Inflammatory macrophage treated with lipopolysaccharide for 1 hour (primary cell): ENCODE measurements at regions not wholly inside any gene's neighbourhood (a gene's known extent, or its start where the extent isn't known, plus 50 kb on each side); places are given as distances from the start of the nearest gene placed in this dataset.
"Not testable (repeated sequence)": the region's sequence is repeated elsewhere in the genome, so short reads cannot be mapped to it uniquely, and the experiment has no call there.

Experiments used
- DNase-seq, 2 donors: peaks; one replicate each; pipeline ENCODE4 v3.0.0-alpha.2; 2020 to 2022

DNA sequence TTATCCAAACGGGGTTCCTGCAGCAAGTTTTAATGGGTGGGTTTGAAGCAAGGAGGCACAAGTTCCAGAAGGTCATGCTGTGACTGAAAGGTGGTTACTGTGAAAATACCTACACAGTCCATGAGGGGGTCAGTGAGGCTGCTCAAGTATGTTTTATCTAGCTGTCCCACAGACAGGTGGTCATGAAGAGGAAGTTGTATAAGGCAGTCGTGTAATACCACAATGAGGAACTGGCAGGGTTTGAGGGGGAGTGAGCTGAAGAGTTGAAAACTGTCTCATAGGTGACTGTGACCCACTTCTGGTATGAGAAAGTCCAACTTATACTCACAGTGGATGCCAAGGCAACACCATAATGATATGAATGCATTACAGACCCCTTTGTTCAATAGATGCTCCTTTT is 856.8 kb downstream of the OTOL1 start:
- no peak for DNase-seq

DNA sequence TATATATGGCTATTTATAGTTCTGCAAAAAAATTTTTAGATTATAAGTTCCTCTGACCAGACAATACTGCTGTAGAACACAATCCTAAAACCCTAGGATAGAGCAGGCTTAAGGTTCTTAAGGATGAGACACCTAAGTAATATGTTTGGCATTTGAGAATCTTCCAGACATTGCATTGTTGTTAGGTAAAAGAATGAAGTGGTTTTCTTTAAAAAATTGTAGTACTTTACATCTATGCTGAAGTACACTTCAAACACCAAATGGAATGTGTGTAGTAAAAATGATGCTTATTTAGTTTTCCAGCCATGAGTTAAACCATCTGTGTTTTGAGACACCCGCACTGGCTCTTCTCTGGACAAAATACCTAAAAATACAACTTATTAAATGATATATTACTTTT is 857.7 kb downstream of the OTOL1 start:
- no peak for DNase-seq

DNA sequence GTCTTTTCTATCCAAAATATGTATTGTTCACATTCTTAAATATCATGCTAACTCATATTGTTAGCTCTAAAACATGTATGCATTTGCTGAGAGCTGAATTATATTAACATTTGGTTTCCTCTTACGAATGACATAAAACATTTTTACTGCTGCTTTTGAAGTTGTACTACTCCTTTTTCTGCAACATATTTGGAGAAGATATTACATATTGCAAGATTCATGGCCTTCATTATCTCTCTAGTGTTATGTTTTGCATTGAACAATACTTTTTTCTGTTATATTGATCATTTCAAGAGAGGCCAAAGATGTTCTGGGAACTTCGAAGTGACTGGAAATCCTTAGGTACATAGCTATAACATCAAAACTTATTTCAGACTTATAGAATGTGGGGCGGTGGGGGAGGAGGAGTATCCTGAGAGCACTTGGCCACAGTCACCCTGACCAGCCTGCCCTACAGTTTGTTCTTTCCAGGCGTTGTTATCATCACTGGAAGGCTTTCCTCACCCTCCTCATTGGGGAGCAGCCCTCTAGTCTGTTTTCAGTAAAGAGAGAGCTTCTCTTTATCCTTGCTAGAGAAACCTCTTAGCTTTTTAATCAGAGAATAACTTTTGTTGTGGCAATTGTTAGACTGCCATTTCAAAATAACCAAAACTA is 868.6 kb downstream of the OTOL1 start:
- no peak for DNase-seq

DNA sequence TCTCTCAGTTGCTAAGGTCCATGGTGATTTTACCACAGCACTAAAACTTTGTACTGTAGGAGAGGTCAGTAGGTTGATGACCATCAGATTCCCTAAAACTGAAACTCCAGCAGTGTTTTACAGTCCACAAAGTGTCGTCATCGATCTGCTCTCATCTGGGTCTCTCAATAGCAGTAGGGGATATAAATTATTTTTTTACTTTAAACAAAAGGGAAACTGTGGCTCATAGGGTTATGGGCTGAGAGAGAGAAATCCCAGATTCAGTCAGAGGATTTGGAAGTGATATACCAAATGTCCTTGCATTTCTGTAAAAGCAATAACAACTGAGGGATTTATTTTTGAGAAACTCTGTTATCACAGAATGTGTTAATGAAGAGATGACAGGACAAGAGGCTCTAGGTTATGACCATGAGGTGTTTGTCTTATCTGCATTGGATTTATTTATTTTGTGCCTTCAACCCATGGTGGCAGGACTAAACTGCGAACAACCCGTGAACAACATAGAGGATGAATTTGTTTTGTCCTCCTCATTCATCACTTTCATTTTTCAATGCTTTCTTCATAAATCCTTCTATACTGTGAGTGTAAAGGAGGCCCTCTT is 869.7 kb downstream of the OTOL1 start:
- no peak for DNase-seq

DNA sequence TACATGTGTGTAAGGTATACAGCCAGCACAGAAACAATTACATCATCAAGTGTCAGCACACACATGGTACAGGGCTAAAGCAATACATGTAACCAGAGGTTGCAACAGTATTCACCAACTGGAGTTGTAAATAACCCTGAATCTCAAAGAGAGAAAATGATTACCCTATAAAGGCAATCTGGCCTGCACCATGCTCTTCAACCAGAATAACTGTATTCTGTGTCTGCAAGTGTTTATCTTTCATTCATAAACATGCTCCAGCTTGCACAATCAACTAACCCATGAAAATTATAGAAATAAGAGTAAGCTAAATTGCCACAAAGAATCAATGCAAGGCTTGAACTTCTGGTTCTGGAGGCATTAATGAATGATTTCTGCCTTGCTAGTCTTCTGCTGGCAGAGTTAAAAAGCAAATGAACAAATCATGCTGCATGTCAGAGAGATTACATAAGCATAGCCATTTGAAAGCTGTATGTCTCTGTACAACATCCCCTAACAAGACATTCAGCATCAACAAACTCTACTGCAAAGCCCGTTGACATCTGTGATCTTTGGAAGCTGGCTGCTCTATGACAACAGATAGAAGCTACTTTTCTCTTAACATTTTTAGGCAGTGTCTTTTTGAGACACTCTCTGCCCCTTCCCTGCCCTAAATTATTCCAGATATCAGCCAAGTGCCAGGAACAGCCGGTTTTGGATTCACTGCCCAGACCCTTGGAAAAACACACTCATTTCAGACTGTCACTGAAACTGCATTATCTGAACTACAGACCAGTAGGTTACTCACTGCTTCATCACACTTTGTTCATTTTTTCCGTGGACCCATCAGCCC is 871.0 kb downstream of the OTOL1 start:
- no peak for DNase-seq

DNA sequence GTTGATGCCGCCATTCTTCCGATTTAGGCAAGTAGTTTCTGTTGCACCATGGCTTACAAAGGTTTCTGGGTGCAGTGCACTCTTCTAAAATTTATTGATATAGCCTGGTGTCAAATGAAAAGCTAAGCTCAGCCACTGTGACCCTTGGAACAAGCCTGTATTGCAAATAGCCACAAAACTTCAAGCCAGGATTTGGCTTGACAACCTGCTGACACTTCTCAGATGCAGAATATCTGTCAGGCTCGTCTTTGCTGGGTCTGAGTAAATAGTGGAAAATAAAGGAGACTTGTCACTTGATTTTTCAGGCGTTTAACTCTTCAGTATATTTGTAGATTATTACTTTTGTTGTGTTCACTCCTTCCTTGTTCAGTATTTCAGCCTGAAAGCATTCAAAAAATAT is 871.8 kb downstream of the OTOL1 start:
- DNase-seq = no peak

DNA sequence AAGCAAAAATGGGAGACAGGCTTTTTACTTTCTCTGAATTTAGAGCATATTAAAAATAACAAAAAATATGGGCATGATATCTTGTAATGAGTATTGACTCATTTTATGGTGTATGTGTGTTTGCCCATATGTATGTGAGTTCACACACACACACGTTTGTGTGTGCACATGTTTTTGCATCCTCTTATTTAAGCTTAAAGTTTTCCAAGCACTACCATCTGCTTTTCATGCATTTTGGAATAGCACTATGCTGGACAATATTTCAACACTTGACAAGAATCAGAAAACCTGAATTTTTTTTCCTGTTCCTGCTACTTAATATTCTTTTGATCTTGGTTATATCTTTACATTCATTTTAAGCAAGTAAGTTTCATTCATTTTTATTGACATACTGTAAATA is 872.7 kb downstream of the OTOL1 start:
- DNase-seq = no peak

DNA sequence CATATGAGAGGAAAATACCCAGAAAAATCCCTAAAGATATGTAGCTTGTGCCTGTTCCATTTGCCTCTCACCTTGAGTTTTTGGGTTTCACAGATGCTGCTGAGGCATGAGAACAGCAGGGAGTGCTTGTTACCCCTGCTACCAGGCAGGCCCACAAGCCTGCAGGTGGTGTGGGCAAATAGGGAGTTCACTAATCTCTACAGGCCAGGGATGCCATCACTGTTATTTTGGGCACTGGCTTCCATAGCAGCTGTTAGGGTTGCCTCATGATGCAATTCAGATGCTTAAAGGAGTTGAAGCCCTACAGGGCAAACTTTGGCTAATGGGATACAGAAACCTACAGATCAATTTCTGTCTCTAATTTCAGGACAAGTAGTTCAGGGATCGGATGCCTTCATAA is 873.5 kb downstream of the OTOL1 start:
- no peak for DNase-seq

DNA sequence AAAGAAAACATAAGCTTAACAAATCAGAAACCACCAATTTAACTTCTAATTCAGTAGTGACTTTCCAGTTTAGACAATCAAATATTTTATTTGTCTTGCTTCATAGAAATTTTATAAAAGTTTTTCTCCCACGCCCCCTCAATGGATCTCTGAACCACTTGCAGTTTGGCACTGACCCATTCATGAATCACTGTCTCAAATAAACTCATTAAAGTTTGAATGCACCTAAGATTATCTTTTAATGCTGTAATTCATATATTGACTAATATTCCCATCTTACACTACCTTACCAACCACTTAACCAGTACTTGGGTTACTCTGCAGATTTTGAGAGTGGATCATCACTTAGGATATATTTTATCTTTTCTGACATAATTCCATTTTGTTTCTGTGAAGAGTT is 880.2 kb downstream of the OTOL1 start:
- no peak for DNase-seq

DNA sequence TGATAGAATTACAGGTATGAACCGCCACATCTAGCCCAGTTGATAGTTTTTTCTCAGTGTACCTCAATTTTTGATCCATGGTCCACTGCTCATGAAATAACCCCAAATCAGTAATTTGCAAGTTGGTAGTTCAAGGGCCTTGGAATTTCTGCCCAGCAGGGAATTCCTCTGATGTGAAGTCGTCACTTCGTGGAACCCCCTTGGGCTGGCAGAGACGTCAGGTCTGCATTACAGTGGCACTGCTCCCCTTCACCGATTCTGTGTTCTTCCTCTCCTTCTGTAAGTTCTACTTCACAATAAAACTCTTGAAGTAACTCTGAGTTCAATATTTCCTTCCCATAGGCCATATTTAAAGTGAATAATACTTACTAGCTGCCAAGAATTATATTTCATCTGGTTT is 881.0 kb downstream of the OTOL1 start:
- DNase-seq = no peak

DNA sequence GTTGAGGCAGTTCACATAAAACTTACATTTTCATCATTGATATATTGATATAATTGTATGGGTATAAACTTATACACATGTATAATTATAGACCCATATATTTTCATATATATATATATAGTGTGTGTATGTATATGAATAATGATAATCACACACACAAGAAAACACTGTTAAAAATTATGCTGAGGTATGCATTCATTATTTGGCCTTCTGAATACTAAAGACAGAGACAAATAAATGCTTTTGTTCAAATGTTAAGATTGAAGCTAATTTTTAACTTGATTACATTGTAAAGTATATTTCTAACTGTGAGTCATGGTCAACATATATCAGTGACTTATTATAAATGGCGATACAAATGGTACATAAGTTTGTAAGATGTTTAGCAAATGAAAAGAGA is 888.8 kb downstream of the OTOL1 start:
- no peak for DNase-seq

DNA sequence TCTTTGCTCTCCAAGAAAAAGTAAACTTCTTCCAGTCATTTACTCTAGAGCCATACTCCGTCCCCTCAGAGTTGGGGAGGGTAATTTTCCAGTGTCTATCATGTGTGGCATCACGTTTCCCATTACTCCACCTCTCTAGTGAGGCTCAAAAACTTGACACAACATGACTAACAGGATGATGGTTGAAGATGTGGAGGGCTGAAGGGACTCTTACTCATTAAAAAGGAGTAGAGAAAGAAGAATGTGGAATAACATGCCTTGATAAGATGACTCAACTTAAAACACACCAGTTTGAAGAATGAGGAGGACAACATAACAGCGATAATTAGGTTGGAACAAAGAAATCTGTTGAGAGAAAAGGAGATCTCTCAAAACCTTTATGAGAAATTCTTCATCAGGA is 894.3 kb downstream of the OTOL1 start:
- no peak for DNase-seq

DNA sequence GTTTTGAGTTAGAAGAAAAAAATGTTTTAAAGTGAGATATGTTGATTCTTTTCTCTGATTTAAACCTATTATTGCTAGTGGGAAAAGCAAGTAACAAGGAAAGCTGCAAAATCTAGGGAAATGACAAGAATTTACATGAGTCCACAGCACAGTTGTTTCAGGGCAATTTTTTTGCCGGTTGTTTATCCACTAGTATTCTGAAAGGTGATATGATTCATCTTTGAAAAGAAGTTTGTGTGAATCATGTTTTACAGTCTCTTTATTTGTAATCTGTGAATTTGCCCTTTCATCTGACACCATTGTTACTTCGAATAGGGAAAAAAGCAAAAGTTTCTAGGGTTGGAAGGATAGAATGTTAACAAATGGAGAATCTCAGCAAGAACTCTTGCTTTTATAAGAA is 894.7 kb downstream of the OTOL1 start:
- DNase-seq = no peak

DNA sequence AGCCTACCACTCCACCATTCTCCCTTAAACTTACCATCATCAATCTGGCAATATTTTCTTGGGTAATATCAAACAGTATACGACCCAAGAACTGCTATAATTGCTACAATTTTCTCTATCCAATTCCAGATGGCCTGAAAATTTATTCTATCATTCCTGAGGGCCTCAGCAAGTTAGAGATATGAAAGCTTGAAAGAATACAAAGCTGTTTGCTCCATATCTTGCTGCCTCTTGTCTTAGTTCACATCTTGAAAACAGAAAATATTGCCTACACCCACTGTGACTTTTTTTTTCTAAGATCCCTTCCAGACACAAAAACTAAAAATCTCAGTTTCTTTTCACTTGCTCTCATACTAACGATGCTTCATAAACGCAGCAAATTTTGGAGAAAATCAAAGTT is 898.9 kb downstream of the OTOL1 start:
- DNase-seq = no peak

DNA sequence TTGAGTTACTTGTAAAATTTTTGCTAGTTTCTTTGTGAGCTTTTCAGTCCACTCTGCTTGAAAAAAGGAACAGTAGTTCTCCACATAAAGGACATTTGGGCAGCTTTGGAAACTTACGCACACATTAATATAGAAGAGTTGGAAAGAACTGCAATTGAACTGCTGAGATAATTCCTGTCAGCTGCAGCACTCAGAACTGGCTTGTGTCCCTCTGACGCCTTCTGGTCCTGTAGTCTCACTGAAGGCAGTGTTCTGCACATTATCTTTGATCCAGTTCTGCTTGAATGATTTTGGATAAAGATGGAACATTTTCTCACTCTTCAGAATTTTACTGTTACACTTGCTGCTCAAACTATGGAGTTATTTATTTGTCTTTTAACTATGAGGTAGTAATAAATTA is 901.9 kb downstream of the OTOL1 start:
- no peak for DNase-seq

DNA sequence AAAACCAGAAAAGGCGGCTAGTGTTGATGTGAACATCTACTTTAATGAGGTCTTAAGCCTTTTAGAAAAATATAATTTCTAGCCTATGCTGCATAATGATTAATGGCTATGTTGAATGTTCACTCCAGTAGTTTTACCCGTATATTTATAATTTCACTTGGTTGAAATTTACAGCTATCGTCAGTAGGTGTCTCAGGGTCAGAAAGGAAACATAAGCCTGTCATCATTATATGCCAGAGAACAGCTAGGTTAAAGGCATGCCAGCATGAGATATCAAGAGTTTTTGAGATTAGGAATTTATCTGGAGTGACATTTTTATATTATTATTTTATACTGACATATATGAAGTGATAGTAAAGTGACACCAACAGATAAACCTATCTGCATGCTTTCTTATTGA is 904.1 kb downstream of the OTOL1 start:
- DNase-seq = no peak

DNA sequence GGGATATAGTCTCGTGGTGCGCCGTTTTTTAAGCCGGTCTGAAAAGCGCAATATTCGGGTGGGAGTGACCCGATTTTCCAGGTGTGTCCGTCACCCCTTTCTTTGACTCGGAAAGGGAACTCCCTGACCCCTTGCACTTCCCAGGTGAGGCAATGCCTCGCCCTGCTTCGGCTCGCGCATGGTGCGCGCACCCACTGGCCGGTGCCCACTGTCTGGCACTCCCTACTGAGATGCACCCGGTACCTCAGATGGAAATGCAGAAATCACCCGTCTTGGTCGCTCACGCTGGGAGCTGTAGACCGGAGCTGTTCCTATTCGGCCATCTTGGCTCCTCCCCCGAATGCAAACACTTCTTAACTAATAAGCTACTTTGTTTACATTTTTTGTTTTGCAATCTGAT is 914.9 kb downstream of the OTOL1 start:
- DNase-seq = not testable (repeated sequence)

DNA sequence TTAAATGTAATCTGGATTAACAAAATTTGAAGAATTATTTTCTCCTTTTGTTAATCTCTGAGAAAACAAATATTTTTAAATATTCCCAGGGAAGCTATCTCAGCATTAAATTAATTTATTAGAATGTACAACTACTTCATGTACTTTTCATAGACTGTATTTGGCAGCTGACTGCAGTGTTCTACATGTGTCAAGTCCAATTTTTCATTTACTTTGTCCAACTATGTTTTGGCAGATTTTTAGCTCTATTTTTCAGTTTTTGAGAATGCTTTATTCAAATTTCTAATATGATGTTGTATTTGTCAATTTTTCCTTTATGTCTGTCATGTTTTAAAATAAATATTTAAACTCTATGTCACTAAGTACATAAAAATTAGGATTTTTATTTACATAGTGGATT is 925.1 kb downstream of the OTOL1 start:
- DNase-seq = no peak

DNA sequence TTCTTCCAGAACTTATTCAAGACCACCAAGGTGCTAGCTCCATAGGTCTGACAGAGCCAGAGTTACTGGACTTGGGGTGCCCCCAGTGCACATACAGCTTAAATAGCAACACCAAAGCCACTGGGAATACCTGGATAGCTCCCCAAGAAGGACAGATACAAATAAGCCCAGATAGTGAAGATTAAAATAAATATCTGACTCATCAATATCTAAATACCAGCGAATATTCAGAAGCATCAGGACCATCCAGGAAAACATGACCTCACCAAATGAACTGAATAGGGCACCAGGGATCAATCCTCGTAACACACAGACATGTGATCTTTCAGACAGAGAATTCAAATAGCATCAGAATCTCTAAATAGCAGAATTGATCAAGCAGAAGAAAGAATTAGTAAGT is 931.6 kb downstream of the OTOL1 start:
- no peak for DNase-seq

DNA sequence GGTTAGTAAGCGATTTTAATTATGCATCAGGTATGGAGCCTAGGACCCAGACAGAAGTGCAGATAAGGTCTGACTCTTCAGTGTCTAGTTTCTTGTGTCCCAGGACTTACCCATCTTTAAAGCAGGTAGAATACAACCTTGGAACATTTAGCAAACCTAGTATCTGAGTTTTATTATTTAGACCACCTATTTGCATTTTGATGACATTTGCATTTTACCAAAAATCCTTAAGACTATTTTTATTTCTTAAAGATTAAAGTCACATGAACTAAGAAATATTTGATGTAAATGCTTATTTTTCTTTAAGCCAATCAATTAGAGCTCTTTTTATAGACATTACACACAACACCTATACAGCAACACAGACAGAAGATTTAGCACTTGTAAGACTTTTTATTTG is 939.1 kb downstream of the OTOL1 start:
- DNase-seq = no peak

DNA sequence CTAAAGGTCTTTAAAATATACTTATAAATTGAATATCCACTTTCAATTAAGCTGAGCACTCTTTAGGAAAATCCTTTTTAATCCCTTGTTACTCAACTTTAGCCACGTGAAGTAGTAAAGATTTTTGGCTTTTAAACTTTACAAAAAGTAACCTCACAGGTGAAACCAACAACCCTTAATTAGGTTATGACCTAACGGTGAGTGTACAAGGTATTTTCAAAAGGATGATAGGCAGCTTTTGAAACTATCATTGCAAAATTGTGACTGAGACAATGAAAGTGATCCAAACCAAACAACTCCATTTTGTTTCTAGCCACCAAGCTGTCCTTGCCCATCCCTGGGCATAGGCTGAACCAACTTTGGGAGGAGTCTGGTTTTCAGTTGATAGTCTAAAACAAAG is 940.2 kb downstream of the OTOL1 start:
- DNase-seq = no peak

DNA sequence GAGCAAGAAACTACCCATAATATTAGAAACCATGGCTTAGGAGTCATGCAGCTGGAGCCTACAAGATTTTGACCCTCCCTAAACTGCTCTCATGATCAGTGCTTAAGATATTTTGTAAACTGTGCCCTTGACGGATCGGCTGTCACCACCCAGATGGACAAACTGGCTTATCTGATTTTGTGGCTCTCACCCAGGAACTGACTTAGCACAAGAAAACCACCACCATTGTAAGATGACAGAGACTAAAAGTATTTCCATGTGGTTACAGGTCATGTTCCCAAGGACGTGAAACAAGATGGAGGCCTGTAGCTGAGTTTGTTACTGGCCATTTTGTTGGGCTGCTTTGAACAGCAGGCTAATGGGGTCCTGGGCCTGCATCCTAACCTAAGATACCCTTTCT is 940.9 kb downstream of the OTOL1 start:
- no peak for DNase-seq

DNA sequence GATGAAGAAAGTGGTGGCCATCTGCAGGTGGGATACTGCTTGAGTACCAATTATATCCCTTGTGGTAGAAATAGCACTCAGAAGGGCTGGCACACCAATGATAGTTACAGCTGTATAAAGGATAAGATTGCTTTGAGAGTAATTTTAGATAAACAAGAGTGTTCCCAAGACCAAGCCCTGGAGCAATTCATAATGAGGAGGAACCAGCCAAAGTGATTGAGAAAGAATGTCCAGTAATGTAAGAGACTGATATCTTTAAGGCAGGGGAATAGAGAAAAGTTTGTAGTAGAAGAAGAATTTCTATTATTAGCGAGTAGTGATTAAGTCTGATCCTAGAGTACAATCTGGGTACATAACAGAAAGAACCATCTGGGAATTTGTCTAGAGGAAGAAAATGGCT is 945.1 kb downstream of the OTOL1 start:
- no peak for DNase-seq

DNA sequence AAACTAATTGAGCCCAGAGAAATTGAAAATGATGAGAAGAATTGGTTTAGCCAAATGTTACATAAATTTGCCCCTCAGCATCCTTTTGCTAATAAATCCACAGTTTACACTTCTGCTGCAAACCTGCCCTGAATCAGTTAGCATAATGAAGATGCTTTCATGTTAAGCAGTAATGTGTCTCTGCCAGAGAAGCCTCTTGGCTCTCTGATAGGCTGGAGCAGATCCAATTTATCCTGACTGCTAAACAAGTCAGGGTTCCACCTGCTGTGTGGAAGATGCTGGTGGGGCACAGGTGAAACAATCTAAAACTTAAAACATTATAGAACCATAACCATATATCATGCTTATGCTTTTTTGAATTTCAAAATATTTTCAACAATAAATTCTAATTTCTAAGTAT is 946.8 kb downstream of the OTOL1 start:
- DNase-seq = no peak

DNA sequence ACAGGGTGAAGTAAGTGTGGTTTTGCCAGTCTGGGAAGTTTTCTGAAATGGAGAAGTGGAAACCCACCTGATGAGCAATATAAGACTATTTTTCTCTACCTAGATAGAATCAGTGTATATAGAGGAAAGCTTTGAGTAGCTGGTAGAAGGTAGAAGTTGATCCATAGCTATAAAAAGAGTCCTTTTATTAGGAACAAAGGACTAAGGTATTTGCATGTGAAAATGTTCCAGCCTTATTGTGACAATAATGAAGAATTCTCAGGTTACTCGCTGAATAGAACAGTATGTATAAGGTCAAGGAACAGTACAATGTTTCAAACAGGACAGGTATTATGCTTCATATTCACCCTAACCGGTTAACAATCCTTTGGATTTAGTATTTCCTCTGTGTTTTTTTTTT is 972.2 kb downstream of the OTOL1 start:
- no peak for DNase-seq
